MV-4-11 (cell line): ENCODE measurements at regions not wholly inside any gene's neighbourhood (a gene's known extent, or its start where the extent isn't known, plus 50 kb on each side); places are given as distances from the start of the nearest gene placed in this dataset.
A peak's percentile ranks its signal among the peaks of the same experiment; 100 is the strongest.
"Not testable (repeated sequence)": the region's sequence is repeated elsewhere in the genome, so short reads cannot be mapped to it uniquely, and the experiment has no call there.

ENCODE experiments used
- DNase-seq: peaks from one replicate; lab custom pipeline; 2025; lab: John Stamatoyannopoulos, UW

GRCh38 chr1:43108080-43108479, 64.0 kb downstream of the EBNA1BP2 start:
- DNase-seq, result no peak

- no peak for DNase-seq
These were observed 64.4 kb downstream of the EBNA1BP2 start for GRCh38 chr1:43107664-43108063.

GRCh38 chr1:43104027-43104763, 67.9 kb downstream of the EBNA1BP2 start:
- DNase-seq, result no peak

DNA sequence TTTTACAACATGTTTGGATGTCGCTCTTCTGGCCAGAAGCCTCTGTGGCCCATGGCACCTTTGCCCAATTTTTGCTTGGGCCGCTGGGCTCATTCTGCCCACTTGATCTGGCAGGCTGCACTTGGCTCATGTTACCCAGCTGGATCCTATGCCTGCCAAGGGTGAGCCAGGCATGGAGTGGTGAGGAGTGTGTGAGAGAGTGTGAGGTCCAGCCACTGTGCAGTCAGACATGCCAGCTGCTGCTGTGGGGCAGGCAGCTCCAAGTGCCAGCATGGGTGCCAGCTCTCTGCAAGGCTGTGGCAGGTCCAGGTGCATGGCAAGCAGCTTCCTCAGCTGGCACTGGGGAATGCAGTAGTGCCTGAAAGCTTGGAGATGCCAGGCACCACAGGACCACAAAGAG, 71.0 kb downstream of the EBNA1BP2 start:
- no peak for DNase-seq

GRCh38 chr1:43098200-43098599, 73.9 kb downstream of the EBNA1BP2 start:
- no peak for DNase-seq

DNA sequence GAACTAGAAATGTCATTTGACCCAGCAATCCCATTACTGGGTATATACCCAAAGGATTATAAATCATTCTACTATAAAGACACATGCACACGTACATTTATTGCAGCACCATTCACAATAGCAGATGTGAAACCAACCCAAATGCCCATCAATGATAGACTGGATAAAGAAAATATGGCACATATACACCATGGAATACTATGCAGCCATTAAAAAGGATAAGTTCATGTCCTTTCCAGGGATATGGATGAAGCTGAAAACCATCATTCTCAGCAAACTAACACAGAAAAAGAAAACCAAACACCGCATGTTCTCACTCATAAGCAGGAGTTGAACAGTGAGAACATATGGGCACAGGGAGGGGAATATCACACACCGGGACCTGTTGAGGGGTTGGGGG, 75.6 kb downstream of the EBNA1BP2 start:
- not testable (repeated sequence) for DNase-seq

DNA sequence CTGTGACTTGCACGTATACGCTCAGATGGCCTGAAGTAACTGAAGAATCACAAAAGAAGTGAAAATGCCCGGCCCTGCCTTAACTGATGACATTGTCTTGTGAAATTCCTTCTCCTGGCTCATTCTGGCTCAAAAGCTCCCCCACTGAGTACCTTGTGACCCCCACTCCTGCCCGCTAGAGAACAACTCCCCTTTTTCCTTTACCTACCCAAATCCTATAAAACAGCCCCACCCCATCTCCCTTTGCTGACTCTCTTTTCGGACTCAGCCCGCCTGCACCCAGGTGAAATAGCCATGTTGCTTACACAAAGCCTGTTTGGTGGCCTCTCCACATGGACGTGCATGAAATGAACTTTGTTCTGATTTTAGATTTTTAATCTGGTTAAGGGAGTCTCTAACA, 81.3 kb downstream of the EBNA1BP2 start:
- not testable (repeated sequence) for DNase-seq

DNA sequence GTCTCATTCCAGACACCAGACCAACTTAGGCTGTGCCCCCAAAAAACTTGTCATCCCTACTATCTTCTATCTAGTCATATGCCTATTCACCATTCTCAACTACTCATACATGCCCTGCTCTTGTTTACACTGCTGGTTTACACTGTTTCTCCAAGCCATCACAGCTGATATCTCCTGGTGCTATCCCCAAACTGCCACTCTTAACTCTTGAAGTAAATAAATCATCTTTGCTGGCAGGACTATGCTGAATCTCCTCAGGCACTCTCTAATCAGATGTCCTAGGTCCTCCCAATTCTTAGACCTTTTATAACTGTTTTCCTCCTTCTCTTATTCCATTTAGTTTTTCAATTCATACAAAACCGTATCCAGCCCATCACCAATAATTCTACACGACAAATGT, 81.9 kb downstream of the EBNA1BP2 start:
- DNase-seq, result not testable (repeated sequence)

DNA sequence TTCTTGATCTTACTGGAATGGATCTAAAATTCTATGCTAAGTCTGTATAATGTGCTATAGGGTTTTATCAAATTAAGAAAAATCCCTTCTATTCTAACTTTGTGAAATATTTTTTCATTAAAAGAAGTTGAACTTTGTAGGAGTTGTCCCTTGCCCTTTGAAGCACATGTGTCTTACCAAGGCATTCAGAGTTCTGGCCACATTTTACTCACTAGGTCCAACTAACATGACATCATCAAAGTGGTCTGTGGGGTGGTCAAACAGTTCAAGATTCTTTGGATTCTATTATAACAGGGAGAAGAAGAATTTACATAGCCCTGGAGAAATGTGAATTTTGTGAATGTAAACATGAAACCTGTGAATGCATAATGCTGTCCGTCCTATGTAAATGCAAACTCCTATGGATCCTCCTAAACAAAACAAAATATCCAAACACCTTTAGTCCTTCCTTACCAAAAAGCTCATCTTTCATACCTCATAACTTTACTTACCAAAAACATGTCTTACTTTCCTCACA, 88.7 kb downstream of the EBNA1BP2 start:
- no peak for DNase-seq

GRCh38 chr1:43082740-43083139, 89.3 kb downstream of the EBNA1BP2 start:
- DNase-seq, result no peak

- no peak for DNase-seq
These were observed 94.8 kb downstream of the EBNA1BP2 start for GRCh38 chr1:43077273-43077672.

DNA sequence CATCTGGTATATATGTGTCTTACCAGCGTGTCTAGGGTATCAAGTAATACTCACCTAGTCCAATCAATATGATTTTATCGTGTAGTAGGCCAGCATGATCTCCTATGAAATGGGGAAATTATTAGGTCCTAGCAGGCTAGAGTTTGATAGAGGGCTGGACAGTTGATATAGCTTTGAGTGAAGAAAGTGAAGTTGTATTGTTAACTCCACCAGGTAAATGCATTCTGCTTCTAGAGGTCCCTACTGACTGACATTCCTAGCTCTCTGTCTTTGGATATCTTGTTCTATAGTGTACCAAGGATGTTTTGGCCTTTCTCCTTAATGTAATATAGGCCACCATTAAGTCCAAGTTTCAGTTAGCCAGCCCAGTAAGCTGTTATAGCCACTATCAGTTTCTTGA, 97.4 kb downstream of the EBNA1BP2 start:
- no peak for DNase-seq

- no peak for DNase-seq
These were observed 97.8 kb downstream of the EBNA1BP2 start for GRCh38 chr1:43074244-43074643.

GRCh38 chr1:43073490-43074230, 98.4 kb downstream of the EBNA1BP2 start:
- peak; percentile 59 for DNase-seq

- no peak for DNase-seq
These were observed 99.8 kb downstream of the EBNA1BP2 start for GRCh38 chr1:43072314-43072713.

GRCh38 chr1:43071241-43071640, 100.8 kb downstream of the EBNA1BP2 start:
- DNase-seq, result no peak

- DNase-seq, result no peak
These were observed 102.5 kb downstream of the EBNA1BP2 start for GRCh38 chr1:43069461-43070050.

GRCh38 chr1:43068911-43069310, 103.2 kb downstream of the EBNA1BP2 start:
- DNase-seq, result no peak

GRCh38 chr1:43067977-43068751, 103.9 kb downstream of the EBNA1BP2 start:
- no peak for DNase-seq

DNA sequence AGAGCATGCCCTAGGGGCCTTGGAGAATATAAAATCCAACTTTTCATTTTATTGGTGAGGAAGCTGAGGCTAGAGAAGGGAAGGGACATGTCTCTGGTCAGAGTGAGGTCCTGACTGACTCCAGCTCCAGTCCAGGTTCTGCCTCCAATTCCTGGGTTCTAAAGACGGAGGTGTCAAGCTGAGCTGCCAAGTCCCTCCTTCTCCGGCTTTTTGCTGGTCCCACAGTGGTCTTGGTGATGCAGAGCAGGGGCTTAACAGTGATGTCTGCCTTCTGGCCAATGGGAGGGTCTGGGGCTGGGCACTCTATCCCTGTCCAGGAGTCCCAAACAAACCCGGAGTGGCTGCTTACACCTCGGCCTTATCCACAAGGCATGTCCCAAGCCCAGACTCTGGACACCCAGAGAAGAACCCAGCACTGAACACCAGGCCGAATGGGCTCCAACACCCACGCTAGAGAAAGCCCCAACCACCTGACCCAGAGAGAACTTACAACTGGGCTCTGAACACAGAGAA, 104.8 kb downstream of the EBNA1BP2 start:
- DNase-seq, result no peak

DNA sequence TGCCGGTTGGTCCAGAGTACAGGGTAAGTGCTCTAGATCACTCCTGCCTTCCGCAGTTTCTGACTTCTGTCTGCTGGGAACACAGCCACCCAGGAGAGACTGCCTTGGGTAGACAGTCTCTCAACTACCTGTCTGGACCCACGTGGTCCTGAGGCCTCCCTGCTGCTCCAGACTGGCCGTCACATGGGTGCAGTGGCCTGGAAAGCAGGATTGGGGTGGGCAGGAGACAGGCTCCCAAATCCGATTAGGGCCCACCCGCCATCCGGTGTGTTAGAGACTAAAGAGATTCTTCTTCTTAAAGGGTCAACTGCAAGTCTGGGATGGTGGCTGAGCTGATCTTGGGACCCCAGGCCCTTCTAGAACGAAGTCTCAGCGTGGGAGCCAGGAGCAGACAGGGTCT, 105.5 kb downstream of the EBNA1BP2 start:
- DNase-seq, result no peak
